Thoracic aorta (tissue), 2 donors: ENCODE measurements at regions not wholly inside any gene's neighbourhood (a gene's known extent, or its start where the extent isn't known, plus 50 kb on each side); places are given as distances from the start of the nearest gene placed in this dataset.

Experiments used
- ATAC-seq: fragments of 150-250 bp; one replicate; pipeline ENCODE4 v1.8.0; 2017; ENCODE audit warnings: low read depth; ENCODE audit not compliant: insufficient number of reproducible peaks, low FRiP score
- DNase-seq: peaks from one replicate; pipeline ENCODE4 v3.0.0-alpha.2; 2020; ENCODE audit warnings: low spot score
- H3K27ac ChIP-seq, 2 donors: fragments of 200-600 bp; sonication (generic); 1 replicate in 1 of 2; 2 replicates in 1 of 2; pipeline ENCODE4 v1.5.1; 2016; ENCODE audit warnings: mild to moderate bottlenecking in 2 of 2, moderate library complexity in 2 of 2
- H3K27me3 ChIP-seq: fragments of 200-600 bp; sonication (generic); replicated peaks from 2 replicates; pipeline ENCODE4 v1.6.0; 2016; ENCODE audit warnings: mild to moderate bottlenecking; ENCODE audit not compliant: insufficient read depth
- H3K36me3 ChIP-seq: fragments of 200-600 bp; sonication (generic); one replicate; pipeline ENCODE4 v1.5.1; 2016
- H3K4me1 ChIP-seq, 2 donors: fragments of 200-600 bp; sonication (generic); 1 replicate in 1 of 2; 2 replicates in 1 of 2; pipeline versions ENCODE4 v1.5.1 to v1.6.0; 2016; ENCODE audit warnings: low read depth in 2 of 2, mild to moderate bottlenecking in 1 of 2; ENCODE audit not compliant: control insufficient read depth in 1 of 2
- H3K4me3 ChIP-seq: fragments of 200-600 bp; sonication (generic); 2 replicates; pipeline ENCODE4 v1.5.1; 2016; ENCODE audit warnings: mild to moderate bottlenecking
- H3K9me3 ChIP-seq: fragments of 200-600 bp; sonication (generic); 2 replicates; pipeline ENCODE4 v1.5.1; 2016
- CTCF ChIP-seq: fragments of 200-600 bp; sonication (generic); IDR thresholded peaks from one replicate; pipeline ENCODE4 v1.5.1; 2019; ENCODE audit warnings: antibody characterized with exemption

- no peaks in the 10 kb centered on the region for H3K27me3 ChIP-seq
- H3K36me3 ChIP-seq, result no peaks in the 10 kb centered on the region
- H3K4me3 ChIP-seq, result no peak overlapping the region
- no peaks in the 10 kb centered on the region for H3K4me1 ChIP-seq
- DNase-seq, result no peak
- no peak for TF ChIP-seq CTCF
- ATAC-seq, result no peak
- H3K27ac ChIP-seq, result no peak overlapping the region
- no peaks in the 10 kb centered on the region for H3K9me3 ChIP-seq
Measured at GRCh38 chr14:37974421-37974820, 233.3 kb upstream of the SSTR1 start.

- Histone ChIP-seq H3K4me3 (no peak overlapping the region), H3K9me3 (peaks cover 3% of the 10 kb centered on the region), H3K4me1 (no peaks in the 10 kb centered on the region), H3K36me3 (no peaks in the 10 kb centered on the region), H3K27ac (no peak overlapping the region), H3K27me3 (no peaks in the 10 kb centered on the region)
- DNase-seq (no peak), ATAC-seq (no peak)
- TF ChIP-seq CTCF, result no peak
Measured at GRCh38 chr14:37977481-37977880, 230.2 kb upstream of the SSTR1 start.

GRCh38 chr14:37985826-37986470 lies 221.8 kb upstream of the SSTR1 start:
- peak; percentile 42 for TF ChIP-seq CTCF
- no peak overlapping the region for H3K4me3 ChIP-seq
- no peaks in the 10 kb centered on the region for H3K4me1 ChIP-seq
- DNase-seq (no peak), ATAC-seq (no peak)
- no peaks in the 10 kb centered on the region for H3K27me3 ChIP-seq
- no peaks in the 10 kb centered on the region for H3K9me3 ChIP-seq
- H3K36me3 ChIP-seq, result no peaks in the 10 kb centered on the region
- no peak overlapping the region for H3K27ac ChIP-seq

- H3K4me3 ChIP-seq, result no peak overlapping the region
- H3K9me3 ChIP-seq, result no peaks in the 10 kb centered on the region
- no peaks in the 10 kb centered on the region for H3K4me1 ChIP-seq
- no peak overlapping the region for H3K27ac ChIP-seq
- no peak for TF ChIP-seq CTCF
- DNase-seq (no peak), ATAC-seq (no peak)
- H3K36me3 ChIP-seq, result no peaks in the 10 kb centered on the region
- H3K27me3 ChIP-seq, result no peaks in the 10 kb centered on the region
Measured at GRCh38 chr14:37988472-37988871, 219.2 kb upstream of the SSTR1 start.

- DNase-seq (no peak), ATAC-seq (no peak)
- H3K27ac ChIP-seq, result no peak overlapping the region
- no peaks in the 10 kb centered on the region for H3K4me1 ChIP-seq
- no peaks in the 10 kb centered on the region for H3K9me3 ChIP-seq
- TF ChIP-seq CTCF, result no peak
- no peak overlapping the region for H3K4me3 ChIP-seq
- no peaks in the 10 kb centered on the region for H3K27me3 ChIP-seq
- H3K36me3 ChIP-seq, result no peaks in the 10 kb centered on the region
Measured at GRCh38 chr14:37991027-37991426, 216.7 kb upstream of the SSTR1 start.
